ENCODE measurements at regions not wholly inside any gene's neighbourhood (a gene's known extent, or its start where the extent isn't known, plus 50 kb on each side); places are given as distances from the start of the nearest gene placed in this dataset.

DNA sequence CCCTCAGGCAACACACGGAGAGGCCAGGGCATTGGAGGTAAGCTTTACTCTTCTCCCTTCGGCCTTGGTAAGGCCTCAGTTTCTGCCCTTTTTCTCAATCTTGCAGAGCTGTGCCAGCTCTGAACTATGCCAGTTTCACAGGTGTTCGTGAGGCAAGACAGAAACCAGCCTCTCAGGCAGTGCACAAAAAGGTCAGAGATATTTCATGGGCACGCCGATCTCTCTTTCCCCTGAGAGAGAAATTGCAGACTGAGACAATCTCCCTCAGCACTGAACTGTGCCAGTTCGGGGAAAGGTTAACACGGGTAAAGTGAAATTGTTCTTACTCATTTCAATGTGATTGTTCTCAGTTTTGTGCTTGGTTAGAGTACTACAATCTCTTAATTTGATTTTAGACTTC lies 88.5 kb downstream of the GMNC start:
- H3K27me3 ChIP-seq (ENCODE audit: low read depth, low read length) = no peaks in the 10 kb centered on the region
- 0 out of 2 replicates have a peak overlapping the region, but pooled peaks have one; percentile 11 for H2AFZ ChIP-seq (ENCODE audit: low read depth, low read length)
- H3K79me2 ChIP-seq (ENCODE audit: low read length) = no peaks in the 10 kb centered on the region
- no peaks in the 10 kb centered on the region for H3K36me3 ChIP-seq (replicated peaks; ENCODE audit: low read depth, low read length)
- no peak overlapping the region for H3K9ac ChIP-seq (ENCODE audit: low read length)
- H3K9me3 ChIP-seq (ENCODE audit: insufficient read depth, low read length) = no peaks in the 10 kb centered on the region
- no peaks in the 10 kb centered on the region for H3K4me1 ChIP-seq (ENCODE audit: low read length)
- H3K4me2 ChIP-seq (ENCODE audit: low read length) = no peak overlapping the region
- H3K27ac ChIP-seq (ENCODE audit: low read length) = no peak overlapping the region
- TF ChIP-seq, protein P1, sequence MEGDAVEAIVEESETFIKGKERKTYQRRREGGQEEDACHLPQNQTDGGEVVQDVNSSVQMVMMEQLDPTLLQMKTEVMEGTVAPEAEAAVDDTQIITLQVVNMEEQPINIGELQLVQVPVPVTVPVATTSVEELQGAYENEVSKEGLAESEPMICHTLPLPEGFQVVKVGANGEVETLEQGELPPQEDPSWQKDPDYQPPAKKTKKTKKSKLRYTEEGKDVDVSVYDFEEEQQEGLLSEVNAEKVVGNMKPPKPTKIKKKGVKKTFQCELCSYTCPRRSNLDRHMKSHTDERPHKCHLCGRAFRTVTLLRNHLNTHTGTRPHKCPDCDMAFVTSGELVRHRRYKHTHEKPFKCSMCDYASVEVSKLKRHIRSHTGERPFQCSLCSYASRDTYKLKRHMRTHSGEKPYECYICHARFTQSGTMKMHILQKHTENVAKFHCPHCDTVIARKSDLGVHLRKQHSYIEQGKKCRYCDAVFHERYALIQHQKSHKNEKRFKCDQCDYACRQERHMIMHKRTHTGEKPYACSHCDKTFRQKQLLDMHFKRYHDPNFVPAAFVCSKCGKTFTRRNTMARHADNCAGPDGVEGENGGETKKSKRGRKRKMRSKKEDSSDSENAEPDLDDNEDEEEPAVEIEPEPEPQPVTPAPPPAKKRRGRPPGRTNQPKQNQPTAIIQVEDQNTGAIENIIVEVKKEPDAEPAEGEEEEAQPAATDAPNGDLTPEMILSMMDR (IDR thresholded peaks at IDR 0.05; ENCODE audit: low read depth, low read length) = no peak
- no peak for TF ChIP-seq EZH2phosphoT487 (IDR thresholded peaks at IDR 0.05; ENCODE audit: low read depth)
- no peak overlapping the region for H3K4me3 ChIP-seq (ENCODE audit: low read length)
- H4K20me1 ChIP-seq (ENCODE audit: insufficient read depth, low read length) = no peaks in the 10 kb centered on the region

DNA sequence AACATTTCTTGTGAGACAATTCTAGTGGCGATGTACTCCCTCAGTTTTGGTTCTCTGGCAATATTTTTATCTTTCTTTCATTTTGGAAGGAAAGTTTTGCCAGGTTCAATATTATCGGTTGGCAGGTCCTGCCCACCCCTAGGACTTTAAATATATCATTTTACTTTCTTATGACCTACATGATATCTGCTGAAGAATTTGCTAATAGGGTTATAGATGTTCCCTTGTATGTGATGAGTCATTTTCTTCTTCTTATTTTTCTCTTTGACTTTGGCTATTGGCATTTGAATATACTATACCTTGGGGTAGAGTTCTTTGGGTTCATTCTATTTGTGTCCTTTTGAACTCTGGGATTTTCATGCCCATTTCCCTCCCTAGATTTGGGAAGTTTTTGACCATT lies 89.7 kb downstream of the GMNC start:
- no peak overlapping the region for H2AFZ ChIP-seq (ENCODE audit: low read depth, low read length)
- H3K4me3 ChIP-seq (ENCODE audit: low read length) = no peak overlapping the region
- H3K79me2 ChIP-seq (ENCODE audit: low read length) = no peaks in the 10 kb centered on the region
- no peak overlapping the region for H3K9ac ChIP-seq (ENCODE audit: low read length)
- TF ChIP-seq, protein P1 (IDR thresholded peaks at IDR 0.05; ENCODE audit: low read depth, low read length) = no peak
- TF ChIP-seq EZH2phosphoT487 (IDR thresholded peaks at IDR 0.05; ENCODE audit: low read depth) = no peak
- H3K27me3 ChIP-seq (ENCODE audit: low read depth, low read length) = no peaks in the 10 kb centered on the region
- no peaks in the 10 kb centered on the region for H4K20me1 ChIP-seq (ENCODE audit: insufficient read depth, low read length)
- no peak overlapping the region for H3K27ac ChIP-seq (ENCODE audit: low read length)
- H3K9me3 ChIP-seq (ENCODE audit: insufficient read depth, low read length) = no peaks in the 10 kb centered on the region
- H3K4me2 ChIP-seq (ENCODE audit: low read length) = no peak overlapping the region
- H3K36me3 ChIP-seq (replicated peaks; ENCODE audit: low read depth, low read length) = no peaks in the 10 kb centered on the region
- no peaks in the 10 kb centered on the region for H3K4me1 ChIP-seq (ENCODE audit: low read length)

DNA sequence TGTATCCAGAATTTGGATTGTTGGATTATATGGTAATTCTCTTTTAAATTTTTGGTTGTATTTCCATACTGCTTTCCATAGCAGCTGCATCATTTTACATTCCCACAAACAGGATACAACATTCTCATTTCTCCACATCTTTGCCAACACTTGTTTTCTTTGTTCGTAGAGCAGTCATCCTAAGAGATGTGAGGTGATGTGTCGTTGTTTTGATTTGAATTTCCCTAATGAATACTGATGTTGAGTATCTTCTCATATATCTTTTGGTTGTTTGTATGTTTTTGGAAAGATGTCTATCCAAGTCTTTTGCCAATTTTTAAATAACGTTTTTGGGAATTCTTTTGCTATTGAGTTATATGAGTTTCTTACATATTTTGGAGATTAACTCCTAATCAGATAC lies 93.6 kb downstream of the GMNC start:
- TF ChIP-seq EZH2phosphoT487 (IDR thresholded peaks at IDR 0.05; ENCODE audit: low read depth) = no peak
- TF ChIP-seq, protein P1 (IDR thresholded peaks at IDR 0.05; ENCODE audit: low read depth, low read length) = no peak

DNA sequence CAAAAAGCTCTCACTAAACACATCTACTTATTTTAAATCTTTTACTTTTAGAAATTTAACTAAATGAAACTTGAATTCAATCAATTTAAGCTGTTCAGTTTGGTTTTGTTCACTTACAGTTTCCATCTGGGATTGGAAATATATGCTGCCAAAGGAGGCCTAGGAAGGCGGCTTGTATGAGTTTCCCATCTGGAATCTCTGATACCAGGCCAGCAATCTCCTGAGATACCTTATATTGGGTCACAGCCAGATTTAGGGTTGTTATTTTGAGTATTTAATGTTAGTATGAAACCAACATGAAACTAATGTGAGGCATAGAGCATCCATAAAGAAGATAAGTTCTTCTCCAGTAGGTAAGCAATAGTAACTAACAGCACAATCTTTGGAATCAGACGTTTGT lies 94.6 kb downstream of the GMNC start:
- Histone ChIP-seq H3K36me3 (replicated peaks; ENCODE audit: low read depth, low read length) (no peaks in the 10 kb centered on the region), H3K4me2 (ENCODE audit: low read length) (no peak overlapping the region), H3K27ac (ENCODE audit: low read length) (no peak overlapping the region), H3K9me3 (ENCODE audit: insufficient read depth, low read length) (no peaks in the 10 kb centered on the region), H3K4me1 (ENCODE audit: low read length) (no peaks in the 10 kb centered on the region), H3K79me2 (ENCODE audit: low read length) (no peaks in the 10 kb centered on the region), H3K9ac (ENCODE audit: low read length) (no peak overlapping the region), H2AFZ (ENCODE audit: low read depth, low read length) (no peak overlapping the region), H3K27me3 (ENCODE audit: low read depth, low read length) (no peaks in the 10 kb centered on the region), H4K20me1 (ENCODE audit: insufficient read depth, low read length) (no peaks in the 10 kb centered on the region), H3K4me3 (ENCODE audit: low read length) (no peak overlapping the region)
- TF ChIP-seq, protein P1 (IDR thresholded peaks at IDR 0.05; ENCODE audit: low read depth, low read length) = no peak
- TF ChIP-seq EZH2phosphoT487 (IDR thresholded peaks at IDR 0.05; ENCODE audit: low read depth) = no peak

More for the DNA sequence above, 93.6 kb downstream of the GMNC start:
- Histone ChIP-seq H4K20me1 (ENCODE audit: insufficient read depth, low read length) (no peaks in the 10 kb centered on the region), H3K4me1 (ENCODE audit: low read length) (no peaks in the 10 kb centered on the region), H3K27me3 (ENCODE audit: low read depth, low read length) (no peaks in the 10 kb centered on the region), H3K4me2 (ENCODE audit: low read length) (no peak overlapping the region), H3K9ac (ENCODE audit: low read length) (no peak overlapping the region), H3K4me3 (ENCODE audit: low read length) (no peak overlapping the region), H3K36me3 (replicated peaks; ENCODE audit: low read depth, low read length) (no peaks in the 10 kb centered on the region), H2AFZ (ENCODE audit: low read depth, low read length) (no peak overlapping the region), H3K9me3 (ENCODE audit: insufficient read depth, low read length) (no peaks in the 10 kb centered on the region), H3K79me2 (ENCODE audit: low read length) (no peaks in the 10 kb centered on the region), H3K27ac (ENCODE audit: low read length) (no peak overlapping the region)

Measured in OCI-LY3 (cell line).